ENCODE measurements at regions not wholly inside any gene's neighbourhood (a gene's known extent, or its start where the extent isn't known, plus 50 kb on each side); places are given as distances from the start of the nearest gene placed in this dataset.
"Not testable (repeated sequence)": the region's sequence is repeated elsewhere in the genome, so short reads cannot be mapped to it uniquely, and the experiment has no call there.

- no peak for DNase-seq (ENCODE audit: low spot score)
These were observed 494.6 kb upstream of the EPHA5 start for GRCh38 chr4:66164869-66165268.

DNA sequence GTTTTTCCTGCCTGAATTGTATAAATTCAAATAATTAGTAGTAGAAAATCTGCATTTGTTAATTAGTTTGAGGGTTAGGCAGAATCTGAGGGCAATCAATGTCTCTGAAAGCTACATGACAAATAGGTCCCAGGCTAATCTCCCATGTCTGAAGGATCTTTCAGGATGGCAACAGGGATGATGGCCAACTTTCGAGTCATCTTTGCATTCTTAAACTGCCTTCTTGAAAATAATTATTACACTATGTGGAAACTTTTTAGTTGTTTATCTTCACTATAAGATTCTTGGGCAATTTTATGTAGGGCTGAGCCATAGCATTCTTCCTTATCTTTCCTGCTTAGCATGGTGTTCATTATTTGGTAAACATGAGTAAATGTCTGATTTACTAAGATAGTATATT lies 490.3 kb upstream of the EPHA5 start:
- no peak for DNase-seq (ENCODE audit: low spot score)

GRCh38 chr4:66157594-66157993 lies 487.3 kb upstream of the EPHA5 start:
- no peak for DNase-seq (ENCODE audit: low spot score)

DNA sequence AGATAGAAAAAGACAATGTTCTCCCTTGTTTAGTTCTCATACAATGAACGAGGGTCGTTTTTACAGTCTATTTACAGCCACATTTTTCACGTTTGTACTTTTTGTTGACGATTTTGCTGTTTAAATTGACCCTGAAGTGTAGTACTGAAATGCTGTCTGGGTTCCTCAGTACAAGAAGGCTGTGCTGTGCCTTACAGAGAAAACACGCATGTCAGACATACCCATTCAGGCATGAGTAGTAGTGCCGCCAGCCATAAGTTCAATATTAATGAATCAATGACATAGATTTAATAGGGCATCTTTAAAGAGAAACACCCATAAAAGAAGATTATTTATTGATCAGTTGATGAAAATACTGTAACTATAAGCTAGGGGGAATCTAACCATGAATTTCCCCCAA lies 459.8 kb upstream of the EPHA5 start:
- no peak for DNase-seq (ENCODE audit: low spot score)

GRCh38 chr4:66123831-66124413 lies 453.6 kb upstream of the EPHA5 start:
- no peak for DNase-seq (ENCODE audit: low spot score)

GRCh38 chr4:66123190-66123589 lies 452.9 kb upstream of the EPHA5 start:
- no peak for DNase-seq (ENCODE audit: low spot score)

GRCh38 chr4:66115231-66115630 lies 444.9 kb upstream of the EPHA5 start:
- not testable (repeated sequence) for DNase-seq (ENCODE audit: low spot score)

GRCh38 chr4:66108898-66109297 lies 438.6 kb upstream of the EPHA5 start:
- no peak for DNase-seq (ENCODE audit: low spot score)

GRCh38 chr4:66097218-66097617 lies 426.9 kb upstream of the EPHA5 start:
- no peak for DNase-seq (ENCODE audit: low spot score)

- no peak for DNase-seq (ENCODE audit: low spot score)
These were observed 424.8 kb upstream of the EPHA5 start for GRCh38 chr4:66095065-66095464.

- DNase-seq (ENCODE audit: low spot score): no peak
These were observed 423.8 kb upstream of the EPHA5 start for GRCh38 chr4:66094070-66094469.

DNA sequence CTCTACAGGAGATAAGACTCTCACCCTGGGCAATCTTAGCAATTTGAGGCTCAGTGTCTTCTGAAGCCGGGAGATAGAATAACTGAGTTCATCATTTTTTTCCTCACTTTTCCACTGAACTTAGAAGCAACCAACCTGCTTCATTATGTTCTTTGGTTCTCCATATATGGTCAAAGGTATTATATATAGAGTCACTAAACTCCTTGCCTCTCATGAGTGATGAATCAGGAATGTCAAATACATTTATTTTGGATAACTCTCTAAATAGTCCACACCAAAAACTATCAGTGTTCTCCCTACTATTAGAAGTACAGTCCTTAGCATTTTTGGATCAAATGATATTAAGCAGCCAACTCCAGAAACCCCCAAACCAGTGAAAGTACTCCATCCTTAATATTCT lies 421.5 kb upstream of the EPHA5 start:
- no peak for DNase-seq (ENCODE audit: low spot score)

DNA sequence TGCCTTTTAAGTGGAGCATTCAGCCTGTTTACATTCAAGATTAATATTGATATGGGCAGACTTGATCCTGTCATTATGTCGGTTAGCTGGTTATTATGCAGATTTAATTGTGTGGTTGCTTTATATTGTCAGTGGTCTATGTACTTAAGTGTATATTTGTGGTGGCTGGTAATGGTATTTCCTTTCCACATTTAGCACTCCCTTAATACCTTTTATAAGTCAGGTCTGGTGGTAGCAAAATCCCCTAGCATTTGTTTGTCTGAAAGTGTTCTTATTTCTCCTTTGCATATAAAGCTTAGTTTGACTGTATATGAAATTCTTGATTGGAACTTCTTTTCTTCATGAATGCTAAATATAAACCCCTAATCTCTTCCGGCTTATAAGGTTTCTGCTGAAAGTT lies 403.7 kb upstream of the EPHA5 start:
- no peak for DNase-seq (ENCODE audit: low spot score)

DNA sequence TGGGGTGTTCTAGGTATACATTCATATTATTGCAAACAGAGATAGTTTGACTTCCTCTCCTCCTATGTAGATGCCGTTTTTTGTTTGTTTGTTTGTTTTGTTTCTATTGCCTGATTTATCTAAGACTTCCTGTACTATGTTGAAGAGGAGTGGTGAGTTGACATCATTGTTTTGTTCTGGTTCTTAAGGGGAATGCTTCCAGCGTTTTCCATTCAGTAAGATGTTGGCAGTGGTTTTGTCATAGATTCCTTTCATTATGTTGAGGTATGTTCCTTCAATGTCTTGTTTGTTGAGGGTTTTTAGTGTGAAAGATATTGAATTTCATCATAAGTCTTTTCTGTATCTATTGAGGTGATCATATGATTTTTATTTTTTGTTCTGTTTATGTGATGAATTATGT lies 401.6 kb upstream of the EPHA5 start:
- no peak for DNase-seq (ENCODE audit: low spot score)

- DNase-seq (ENCODE audit: low spot score): no peak
These were observed 392.6 kb upstream of the EPHA5 start for GRCh38 chr4:66062921-66063320.

- no peak for DNase-seq (ENCODE audit: low spot score)
These were observed 391.8 kb upstream of the EPHA5 start for GRCh38 chr4:66062044-66062443.

- DNase-seq (ENCODE audit: low spot score): no peak
These were observed 389.3 kb upstream of the EPHA5 start for GRCh38 chr4:66059556-66059955.

DNA sequence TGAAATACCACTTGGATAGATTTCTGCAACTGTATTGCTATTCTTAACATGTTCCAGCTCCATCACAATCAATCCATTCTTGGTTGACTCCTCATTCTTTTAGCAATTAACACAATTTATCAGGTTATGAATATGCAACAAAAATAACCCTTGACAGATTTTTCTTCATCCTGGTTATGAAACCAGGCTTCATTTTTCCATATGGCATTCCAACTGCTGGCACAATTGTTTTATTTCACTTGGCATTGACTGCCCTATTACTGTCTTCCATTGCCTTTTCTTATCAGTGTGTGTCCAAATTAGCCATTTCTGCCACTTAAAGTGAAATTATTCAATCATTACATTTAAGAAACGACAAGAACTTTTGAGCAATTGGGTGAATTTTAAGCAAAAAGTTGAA lies 388.8 kb upstream of the EPHA5 start:
- no peak for DNase-seq (ENCODE audit: low spot score)

DNA sequence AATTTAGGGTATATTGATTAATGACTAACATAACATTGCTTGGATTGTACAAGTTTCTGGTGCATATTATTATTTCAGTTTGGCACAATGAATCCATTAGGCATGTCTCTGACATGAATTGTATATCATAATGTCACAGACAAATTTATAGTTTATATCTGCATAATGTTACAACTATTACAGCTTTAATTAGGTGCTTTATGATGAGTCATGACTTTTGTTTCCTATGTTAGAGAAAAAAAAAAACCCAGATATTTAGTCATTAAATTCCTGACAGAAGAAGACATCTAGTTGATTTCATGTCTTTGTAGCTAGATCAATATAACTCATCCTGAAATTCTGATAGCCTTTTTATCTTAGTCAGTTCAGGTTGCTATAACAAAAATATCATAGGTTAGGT lies 385.7 kb upstream of the EPHA5 start:
- DNase-seq (ENCODE audit: low spot score): no peak

GRCh38 chr4:66052426-66052825 lies 382.1 kb upstream of the EPHA5 start:
- DNase-seq (ENCODE audit: low spot score): no peak

GRCh38 chr4:66048861-66049260 lies 378.6 kb upstream of the EPHA5 start:
- no peak for DNase-seq (ENCODE audit: low spot score)

- DNase-seq (ENCODE audit: low spot score): no peak
These were observed 375.6 kb upstream of the EPHA5 start for GRCh38 chr4:66045913-66046312.

GRCh38 chr4:66035701-66036100 lies 365.4 kb upstream of the EPHA5 start:
- no peak for DNase-seq (ENCODE audit: low spot score)

DNA sequence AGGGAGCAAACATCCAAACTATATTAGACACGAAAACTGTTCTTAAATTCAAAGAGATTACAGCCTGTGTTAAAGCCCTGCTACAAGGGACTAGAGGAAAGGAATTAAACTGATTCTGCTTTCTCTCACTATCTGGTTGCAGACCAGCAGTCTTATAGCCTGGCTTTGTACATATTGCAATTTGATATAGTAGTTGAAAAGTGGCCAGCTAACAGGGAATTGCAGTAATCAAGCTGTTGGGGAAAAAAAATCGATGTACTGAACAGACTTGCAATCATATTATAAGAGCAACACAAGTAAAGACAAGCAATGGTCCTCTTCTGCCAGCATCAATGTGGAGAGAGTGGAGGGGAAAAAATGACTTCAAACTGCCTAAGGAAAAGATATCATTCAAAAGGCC lies 364.4 kb upstream of the EPHA5 start:
- no peak for DNase-seq (ENCODE audit: low spot score)

- no peak for DNase-seq (ENCODE audit: low spot score)
These were observed 364.0 kb upstream of the EPHA5 start for GRCh38 chr4:66034262-66034661.

Measured in AG20443 (cell line).